ENCODE measurements at regions not wholly inside any gene's neighbourhood (a gene's known extent, or its start where the extent isn't known, plus 50 kb on each side); places are given as distances from the start of the nearest gene placed in this dataset.
"Not testable (repeated sequence)": the region's sequence is repeated elsewhere in the genome, so short reads cannot be mapped to it uniquely, and the experiment has no call there.

GRCh38 chr16:86835982-86836381 lies 257.6 kb downstream of the FOXL1 start:
- no peak for DNase-seq (ENCODE audit: low spot score)

GRCh38 chr16:86836503-86837129 lies 258.3 kb downstream of the FOXL1 start:
- peak; percentile 30 for DNase-seq (ENCODE audit: low spot score)

GRCh38 chr16:86843812-86844211 lies 265.5 kb downstream of the FOXL1 start:
- DNase-seq (ENCODE audit: low spot score) = no peak

- DNase-seq (ENCODE audit: low spot score) = peak; percentile 50
These were observed 266.3 kb downstream of the FOXL1 start for GRCh38 chr16:86844695-86845094.

- no peak for DNase-seq (ENCODE audit: low spot score)
These were observed 267.8 kb downstream of the FOXL1 start for GRCh38 chr16:86846136-86846535.

- DNase-seq (ENCODE audit: low spot score) = no peak
These were observed 270.5 kb downstream of the FOXL1 start for GRCh38 chr16:86848821-86849220.

GRCh38 chr16:86850670-86851069 lies 272.3 kb downstream of the FOXL1 start:
- no peak for DNase-seq (ENCODE audit: low spot score)

- no peak for DNase-seq (ENCODE audit: low spot score)
These were observed 273.8 kb downstream of the FOXL1 start for GRCh38 chr16:86852135-86852534.

- DNase-seq (ENCODE audit: low spot score) = no peak
These were observed 275.8 kb downstream of the FOXL1 start for GRCh38 chr16:86854058-86854621.

- DNase-seq (ENCODE audit: low spot score) = no peak
These were observed 276.4 kb downstream of the FOXL1 start for GRCh38 chr16:86854626-86855294.

GRCh38 chr16:86856946-86857586 lies 278.7 kb downstream of the FOXL1 start:
- DNase-seq (ENCODE audit: low spot score) = no peak

- DNase-seq (ENCODE audit: low spot score) = no peak
These were observed 279.5 kb downstream of the FOXL1 start for GRCh38 chr16:86857807-86858206.

GRCh38 chr16:86858501-86858900 lies 280.2 kb downstream of the FOXL1 start:
- DNase-seq (ENCODE audit: low spot score) = no peak

GRCh38 chr16:86861270-86861858 lies 283.0 kb downstream of the FOXL1 start:
- DNase-seq (ENCODE audit: low spot score) = not testable (repeated sequence)

- DNase-seq (ENCODE audit: low spot score) = no peak
These were observed 284.4 kb downstream of the FOXL1 start for GRCh38 chr16:86862595-86863280.

GRCh38 chr16:86863609-86864008 lies 285.3 kb downstream of the FOXL1 start:
- DNase-seq (ENCODE audit: low spot score) = no peak

- no peak for DNase-seq (ENCODE audit: low spot score)
These were observed 286.2 kb downstream of the FOXL1 start for GRCh38 chr16:86864586-86864985.

GRCh38 chr16:86865851-86866662 lies 287.7 kb downstream of the FOXL1 start:
- DNase-seq (ENCODE audit: low spot score) = no peak

GRCh38 chr16:86866986-86867722 lies 288.8 kb downstream of the FOXL1 start:
- no peak for DNase-seq (ENCODE audit: low spot score)

- no peak for DNase-seq (ENCODE audit: low spot score)
These were observed 289.7 kb downstream of the FOXL1 start for GRCh38 chr16:86868070-86868469.

- no peak for DNase-seq (ENCODE audit: low spot score)
These were observed 290.4 kb downstream of the FOXL1 start for GRCh38 chr16:86868786-86869185.
